ENCODE measurements at regions not wholly inside any gene's neighbourhood (a gene's known extent, or its start where the extent isn't known, plus 50 kb on each side); places are given as distances from the start of the nearest gene placed in this dataset.

DNA sequence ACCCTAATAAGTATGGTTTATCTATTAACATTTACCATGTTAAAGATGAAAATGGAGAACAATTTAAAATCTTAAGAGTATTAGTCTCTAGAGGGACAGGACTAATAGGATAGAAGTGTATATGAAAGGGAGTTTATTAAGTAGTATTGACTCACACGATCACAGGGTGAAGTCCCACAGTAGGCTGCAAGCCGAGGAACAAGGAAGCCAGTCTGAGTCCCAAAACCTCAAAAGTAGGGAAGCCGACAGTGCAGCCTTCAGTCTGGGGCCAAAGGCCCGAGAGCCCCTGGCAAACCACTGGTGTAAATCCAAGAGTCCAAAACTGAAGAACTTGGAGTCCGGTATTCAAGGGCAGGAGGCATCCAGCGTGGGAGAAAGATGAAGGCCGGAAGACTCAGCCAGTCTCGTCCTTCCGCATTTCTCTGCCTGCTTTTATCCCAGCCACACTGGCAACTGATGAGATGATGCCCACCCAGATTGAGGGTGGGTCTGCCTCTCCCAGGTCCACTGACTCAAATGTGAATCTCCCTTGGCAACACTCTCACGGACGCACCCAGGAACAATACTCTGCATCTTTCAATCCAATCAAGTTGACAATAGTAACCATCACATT lies 140.8 kb upstream of the FAM20C start:
- no peak overlapping the region for H3K23ac ChIP-seq (ENCODE audit: insufficient read length)
- DNase-seq (ENCODE audit: low read depth in 1 of 2, low spot score in 2 of 2) = no peak
- no peaks in the 10 kb centered on the region for H3K23me2 ChIP-seq (ENCODE audit: low read depth, low read length)
- no peak overlapping the region for H3K27ac ChIP-seq (ENCODE audit: low read depth, low read length)
- no peaks in the 10 kb centered on the region for H4K20me1 ChIP-seq (replicated peaks in 1 of 2; ENCODE audit: control insufficient read depth in 1 of 2, insufficient read depth in 2 of 2, low read length in 2 of 2)
- H2BK15ac ChIP-seq (ENCODE audit: low read length) = no peak overlapping the region
- no peak for FAIRE-seq
- no peak overlapping the region for H3K56ac ChIP-seq (replicated peaks; ENCODE audit: insufficient read length, low read depth, low read length)
- WGBS, 2 experiments (ENCODE audit: extremely low coverage in 1 of 2, insufficient coverage in 1 of 2, insufficient read length in 1 of 2, insufficient replicate concordance in 2 of 2, low coverage in 1 of 2, low lambda C conversion rate in 2 of 2, missing lambda C conversion rate in 1 of 2) = 94% methylated on average over 11 of the region's 11 CpGs; no CpG with 5 or more reads in 1 of the 2 experiments
- H3K4ac ChIP-seq (replicated peaks; ENCODE audit: insufficient read length, low read depth, low read length) = no peak overlapping the region
- H2AK5ac ChIP-seq (ENCODE audit: low read depth, low read length) = no peak overlapping the region
- H4K91ac ChIP-seq (replicated peaks; ENCODE audit: insufficient read length, low read length) = no peak overlapping the region
- H2BK12ac ChIP-seq (ENCODE audit: low read depth, low read length) = no peak overlapping the region
- ChIA-PET CTCF (ENCODE audit: partially characterized antibody) (interaction anchor here (0.5 to 1.2 kb wide), 2 partner anchors 31 to 215 kb away, joined by 3 read pairs; no protein-coding TSS in a partner anchor), POLR2A (ENCODE audit: partially characterized antibody) (no interaction called here)
- no peaks in the 10 kb centered on the region; a peak in 1 of 4 replicates for H3K9me3 ChIP-seq (ENCODE audit: insufficient read depth in 2 of 2, low read depth in 1 of 2, low read length in 1 of 2)
- no peak overlapping the region for H3K9ac ChIP-seq (replicated peaks in 1 of 4; ENCODE audit: extremely low read depth in 1 of 4, low read depth in 3 of 4, low read length in 3 of 4)
- no peaks in the 10 kb centered on the region for H3K79me2 ChIP-seq (ENCODE audit: control insufficient read depth in 1 of 2, insufficient read depth in 2 of 2, low read length in 2 of 2)
- 0 out of 7 replicates have a peak, but pooled peaks cover 0 to 6% (median 2%) of the 10 kb centered on the region in 4 experiments for H3K4me1 ChIP-seq (replicated peaks in 1 of 4; ENCODE audit: control insufficient read depth in 3 of 4, insufficient read depth in 4 of 4, low read length in 3 of 4)
- no peak overlapping the region for H2BK20ac ChIP-seq (ENCODE audit: low read length)
- no peaks in the 10 kb centered on the region for H3K27me3 ChIP-seq (replicated peaks in 1 of 4; ENCODE audit: control insufficient read depth in 3 of 4, extremely low read depth in 1 of 4, insufficient read depth in 3 of 4, low read length in 3 of 4)
- H3K4me2 ChIP-seq (ENCODE audit: insufficient read depth in 1 of 2, low read depth in 2 of 2, low read length in 2 of 2) = no peak overlapping the region
- H4K8ac ChIP-seq (ENCODE audit: extremely low read depth, insufficient read depth, low read length) = no peak overlapping the region; the same call in 1 of the 2 replicates
- H2AFZ ChIP-seq (ENCODE audit: low read length) = no peak overlapping the region
- H3K18ac ChIP-seq (ENCODE audit: extremely low read depth, low read length) = no peak overlapping the region
- no peak overlapping the region for H3K4me3 ChIP-seq (ENCODE audit: extremely low read depth in 1 of 4, insufficient read depth in 2 of 4, low read depth in 3 of 4, low read length in 4 of 4)
- no peak overlapping the region for H2BK120ac ChIP-seq (replicated peaks; ENCODE audit: low read depth, low read length)
- no peak overlapping the region for H2BK5ac ChIP-seq (ENCODE audit: low read depth, low read length)
- no peaks in the 10 kb centered on the region for H3K36me3 ChIP-seq (ENCODE audit: control insufficient read depth in 2 of 4, insufficient read depth in 4 of 4, low read length in 3 of 4)
- H4K5ac ChIP-seq (ENCODE audit: insufficient read length, low read depth, low read length) = no peak overlapping the region
- H3K79me1 ChIP-seq (ENCODE audit: low read depth, low read length) = no peaks in the 10 kb centered on the region
- H3K14ac ChIP-seq (ENCODE audit: insufficient read length) = no peak overlapping the region
- TF ChIP-seq KDM5A (IDR thresholded peaks at IDR 0.05; ENCODE audit: low read length) = no peak
- no peak for TF ChIP-seq SP1 (IDR thresholded peaks at IDR 0.05; ENCODE audit: low read depth, low read length)
- no peak for TF ChIP-seq SAP30 (IDR thresholded peaks at IDR 0.05; ENCODE audit: insufficient read depth, insufficient replicate concordance, low read length)
- no peak for TF ChIP-seq GABPA (IDR thresholded peaks at IDR 0.05; ENCODE audit: borderline replicate concordance, insufficient read depth, low read length)
- TF ChIP-seq, protein P1, sequence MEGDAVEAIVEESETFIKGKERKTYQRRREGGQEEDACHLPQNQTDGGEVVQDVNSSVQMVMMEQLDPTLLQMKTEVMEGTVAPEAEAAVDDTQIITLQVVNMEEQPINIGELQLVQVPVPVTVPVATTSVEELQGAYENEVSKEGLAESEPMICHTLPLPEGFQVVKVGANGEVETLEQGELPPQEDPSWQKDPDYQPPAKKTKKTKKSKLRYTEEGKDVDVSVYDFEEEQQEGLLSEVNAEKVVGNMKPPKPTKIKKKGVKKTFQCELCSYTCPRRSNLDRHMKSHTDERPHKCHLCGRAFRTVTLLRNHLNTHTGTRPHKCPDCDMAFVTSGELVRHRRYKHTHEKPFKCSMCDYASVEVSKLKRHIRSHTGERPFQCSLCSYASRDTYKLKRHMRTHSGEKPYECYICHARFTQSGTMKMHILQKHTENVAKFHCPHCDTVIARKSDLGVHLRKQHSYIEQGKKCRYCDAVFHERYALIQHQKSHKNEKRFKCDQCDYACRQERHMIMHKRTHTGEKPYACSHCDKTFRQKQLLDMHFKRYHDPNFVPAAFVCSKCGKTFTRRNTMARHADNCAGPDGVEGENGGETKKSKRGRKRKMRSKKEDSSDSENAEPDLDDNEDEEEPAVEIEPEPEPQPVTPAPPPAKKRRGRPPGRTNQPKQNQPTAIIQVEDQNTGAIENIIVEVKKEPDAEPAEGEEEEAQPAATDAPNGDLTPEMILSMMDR (IDR thresholded peaks at IDR 0.05; ENCODE audit: control extremely low read depth in 1 of 3, insufficient read depth in 1 of 3, low read depth in 1 of 3, low read length in 3 of 3) = no peak
- TF ChIP-seq POLR2AphosphoS5 (IDR thresholded peaks at IDR 0.05; ENCODE audit: low read depth, low read length) = no peak
- TF ChIP-seq NRF1 (IDR thresholded peaks at IDR 0.05; ENCODE audit: low read depth, low read length) = no peak
- TF ChIP-seq SIN3A (conservative IDR thresholded peaks at IDR 0.05 in 1 of 2, IDR thresholded peaks at IDR 0.05 in 1 of 2; ENCODE audit: low read depth in 1 of 2, low read length in 2 of 2) = no peak
- TF ChIP-seq HDAC2 (IDR thresholded peaks at IDR 0.05; ENCODE audit: borderline replicate concordance in 1 of 2, low read depth in 2 of 2, low read length in 2 of 2) = no peak
- TF ChIP-seq BACH1 (IDR thresholded peaks at IDR 0.05; ENCODE audit: low read length) = no peak
- no peak for TF ChIP-seq TEAD4 (IDR thresholded peaks at IDR 0.05; ENCODE audit: low read depth, low read length)

Measured in H1 (cell line).